Central memory CD8-positive, alpha-beta T cell (primary cell): ENCODE measurements at regions not wholly inside any gene's neighbourhood (a gene's known extent, or its start where the extent isn't known, plus 50 kb on each side); places are given as distances from the start of the nearest gene placed in this dataset.
A peak's percentile ranks its signal among the peaks of the same experiment; 100 is the strongest.

ENCODE experiments used
- ATAC-seq: fragments of 150-1000 bp; cut with Tn5 transposase; replicated peaks from 2 replicates; pipeline ENCODE4 v1.10.0; 2022; ENCODE audit warnings: mild to moderate bottlenecking, moderate FRiP score, moderate number of reproducible peaks; ENCODE audit not compliant: poor library complexity, severe bottlenecking; ENCODE audit errors: extremely low read depth
- DNase-seq, 2 donors: peaks; one replicate each; pipeline ENCODE4 v3.0.0; 2021; ENCODE audit warnings: low spot score in 2 of 2
- H3K27ac Mint-ChIP-seq: one replicate; pipeline ENCODE4 v1.8.0; 2022; ENCODE audit warnings: low read depth, mild to moderate bottlenecking, moderate library complexity, mixed read lengths
- H3K27me3 Mint-ChIP-seq: one replicate; pipeline ENCODE4 v1.8.0; 2022; ENCODE audit warnings: mixed read lengths
- H3K36me3 Mint-ChIP-seq: one replicate; pipeline ENCODE4 v1.8.0; 2022; ENCODE audit warnings: mild to moderate bottlenecking, moderate library complexity, mixed read lengths; ENCODE audit not compliant: insufficient read depth
- H3K4me1 Mint-ChIP-seq: one replicate; pipeline ENCODE4 v1.8.0; 2022; ENCODE audit warnings: mixed read lengths
- H3K4me3 Mint-ChIP-seq: one replicate; pipeline ENCODE4 v1.8.0; 2022; ENCODE audit warnings: mild to moderate bottlenecking, moderate library complexity, mixed read lengths
- H3K9me3 Mint-ChIP-seq: one replicate; pipeline ENCODE4 v1.8.0; 2022; ENCODE audit warnings: mixed read lengths

DNA sequence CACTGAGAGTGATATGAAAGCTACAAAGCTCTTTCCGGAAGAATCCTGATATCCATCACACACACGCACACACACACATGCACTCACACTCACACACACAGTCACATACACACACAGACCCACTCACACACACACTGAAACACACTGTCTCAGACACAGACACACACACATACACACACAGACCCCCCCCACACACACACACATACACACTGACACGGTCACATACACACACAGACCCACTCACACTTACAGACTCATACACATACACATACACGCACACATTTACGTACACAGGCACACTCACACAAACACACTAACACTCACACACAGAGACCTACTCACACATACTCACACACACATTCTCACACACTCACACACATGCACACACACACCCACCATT is 58.6 kb downstream of the LIG4 start:
- no peak for ATAC-seq
- H3K27me3 Mint-ChIP-seq = peaks cover 11% of the 10 kb centered on the region

DNA sequence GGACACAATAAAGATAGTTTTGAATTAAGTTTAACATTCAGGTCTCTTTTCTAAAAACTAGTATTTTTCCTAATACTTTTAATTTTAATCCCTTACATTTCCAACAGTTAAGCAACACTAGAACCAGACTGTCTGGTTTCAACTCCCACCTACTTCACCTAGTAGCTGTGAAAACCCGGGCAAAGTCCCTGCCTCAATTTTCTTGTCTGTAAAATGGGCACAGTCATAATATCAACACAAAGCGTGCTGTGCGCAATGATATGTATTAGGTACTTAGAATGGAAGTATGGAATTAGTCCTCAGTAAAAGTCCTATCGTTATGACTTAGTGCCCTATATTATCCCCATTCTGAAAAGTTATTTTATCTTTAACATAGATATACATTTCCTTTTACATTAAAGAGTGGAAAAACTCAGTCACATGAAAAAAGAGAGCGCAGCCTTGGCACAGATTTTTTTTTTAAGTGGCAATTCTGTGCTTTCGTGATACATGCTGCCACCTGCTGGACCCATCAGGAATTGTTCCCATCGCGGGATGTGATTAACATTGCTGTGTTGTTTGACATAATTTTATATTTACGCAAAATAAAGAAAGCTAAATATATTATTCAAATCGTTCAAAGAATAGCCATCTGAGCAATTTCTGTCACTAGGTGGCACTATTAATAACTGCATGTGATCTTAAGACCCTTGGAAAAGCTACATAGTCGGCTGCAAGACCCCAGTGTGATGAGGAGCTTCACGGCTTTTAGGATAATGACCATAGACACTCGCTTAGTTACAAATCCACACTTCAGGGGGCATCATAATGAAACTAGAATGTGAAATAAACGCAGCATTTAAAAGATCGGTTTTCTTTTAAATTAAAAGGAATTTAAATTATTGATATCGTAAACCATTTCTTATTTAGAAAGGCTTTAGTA is 59.9 kb downstream of the LIG4 start:
- Mint-ChIP-seq H3K27me3 (peaks cover 19% of the 10 kb centered on the region), H3K4me3 (no peak overlapping the region), H3K9me3 (no peaks in the 10 kb centered on the region), H3K27ac (no peak overlapping the region), H3K4me1 (no peaks in the 10 kb centered on the region), H3K36me3 (no peaks in the 10 kb centered on the region)
- ATAC-seq (no peak), DNase-seq (peak in 1 of 2 donors; percentile 20)

More for the DNA sequence above, 58.6 kb downstream of the LIG4 start:
- Mint-ChIP-seq H3K4me1 (no peaks in the 10 kb centered on the region), H3K9me3 (no peaks in the 10 kb centered on the region), H3K27ac (no peak overlapping the region), H3K4me3 (no peak overlapping the region), H3K36me3 (no peaks in the 10 kb centered on the region)
- no peak for DNase-seq

DNA sequence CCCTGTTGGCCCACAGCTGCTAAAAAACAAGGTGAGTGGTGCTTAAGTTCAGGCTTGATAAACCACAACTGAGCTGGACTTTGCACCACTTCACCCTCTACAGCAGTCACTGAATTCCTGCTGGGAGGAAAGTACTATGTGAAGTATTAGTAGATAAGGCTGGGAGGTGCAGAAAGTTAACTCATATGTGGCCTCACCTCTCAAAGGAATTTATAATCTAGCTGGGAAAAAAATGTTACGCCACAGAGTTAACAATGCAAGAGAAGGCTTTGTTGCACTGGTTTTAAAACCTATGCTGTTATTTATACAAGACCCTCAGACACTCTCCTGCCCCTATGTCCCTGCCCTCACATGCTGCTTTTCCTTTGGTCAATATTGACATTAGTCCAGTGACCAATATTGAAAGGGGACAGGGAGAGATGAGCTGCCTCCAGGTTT is 60.9 kb downstream of the LIG4 start:
- no peaks in the 10 kb centered on the region for H3K4me1 Mint-ChIP-seq
- H3K4me3 Mint-ChIP-seq = no peak overlapping the region
- DNase-seq (no peak), ATAC-seq (no peak)
- H3K36me3 Mint-ChIP-seq = no peaks in the 10 kb centered on the region
- peaks cover 22% of the 10 kb centered on the region for H3K27me3 Mint-ChIP-seq
- no peak overlapping the region for H3K27ac Mint-ChIP-seq
- no peaks in the 10 kb centered on the region for H3K9me3 Mint-ChIP-seq

GRCh38 chr13:108146642-108147041 is 68.7 kb downstream of the LIG4 start:
- H3K27ac Mint-ChIP-seq = no peak overlapping the region
- H3K27me3 Mint-ChIP-seq = peaks cover 19% of the 10 kb centered on the region
- no peaks in the 10 kb centered on the region for H3K36me3 Mint-ChIP-seq
- DNase-seq = no peak
- ATAC-seq = no peak
- peaks cover 8% of the 10 kb centered on the region for H3K9me3 Mint-ChIP-seq
- H3K4me1 Mint-ChIP-seq = no peaks in the 10 kb centered on the region
- no peak overlapping the region for H3K4me3 Mint-ChIP-seq

DNA sequence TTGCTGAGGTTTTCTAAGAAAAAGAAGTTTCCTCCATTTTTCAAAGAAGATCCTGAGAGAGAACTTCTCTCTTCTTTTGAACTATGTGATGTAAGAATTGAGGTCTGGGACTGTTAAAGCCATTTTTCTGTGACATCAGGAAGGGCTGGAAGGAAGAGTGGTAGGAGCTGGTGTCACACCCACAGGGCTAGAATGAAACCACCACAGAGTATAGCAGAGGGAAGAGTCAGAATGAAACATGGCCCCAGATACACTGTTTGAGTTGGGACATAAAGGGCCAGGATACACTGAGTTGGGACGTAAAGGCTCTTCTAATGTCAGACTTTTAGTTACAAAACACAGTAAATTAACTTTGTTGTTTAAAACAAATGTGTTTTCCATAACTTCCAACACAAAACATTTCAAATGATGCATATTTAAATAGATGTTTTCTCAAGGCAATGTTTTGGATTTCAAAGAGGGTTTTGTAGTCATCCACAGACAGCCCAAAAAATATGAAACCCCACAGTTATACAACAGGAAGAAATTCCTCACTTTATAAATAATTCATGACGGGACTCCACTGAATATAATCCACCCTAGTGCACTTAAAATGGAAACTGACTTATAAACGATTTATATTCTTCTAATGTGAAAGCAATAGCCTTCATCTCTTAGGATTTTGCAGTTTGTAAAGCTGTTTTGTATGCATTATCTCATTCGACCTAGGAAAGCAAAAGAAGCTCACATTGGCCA is 72.5 kb downstream of the LIG4 start:
- ATAC-seq (no peak), DNase-seq (no peak)
- H3K27ac Mint-ChIP-seq = no peak overlapping the region
- peaks cover 6% of the 10 kb centered on the region for H3K9me3 Mint-ChIP-seq
- H3K36me3 Mint-ChIP-seq = no peaks in the 10 kb centered on the region
- no peaks in the 10 kb centered on the region for H3K4me1 Mint-ChIP-seq
- H3K27me3 Mint-ChIP-seq = peaks cover 11% of the 10 kb centered on the region
- no peak overlapping the region for H3K4me3 Mint-ChIP-seq

DNA sequence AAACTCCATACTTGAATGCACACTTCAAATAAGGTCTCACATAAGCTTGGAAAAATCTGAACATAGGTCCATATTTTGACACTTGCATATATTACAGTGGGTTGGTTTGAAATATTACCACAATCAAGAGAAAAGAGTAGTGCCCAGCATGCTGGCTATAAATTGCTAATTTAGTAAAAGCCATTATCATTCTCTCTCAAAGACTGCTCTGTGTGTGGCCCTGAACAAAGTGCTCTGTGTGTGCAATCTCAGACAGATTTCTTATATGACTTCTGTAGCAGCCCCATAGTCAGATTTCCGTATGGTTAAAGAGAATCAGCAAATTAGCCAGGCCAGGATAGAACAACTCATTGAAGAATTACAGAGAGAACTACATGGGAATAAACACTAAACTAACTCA is 78.2 kb downstream of the LIG4 start:
- no peak for DNase-seq

DNA sequence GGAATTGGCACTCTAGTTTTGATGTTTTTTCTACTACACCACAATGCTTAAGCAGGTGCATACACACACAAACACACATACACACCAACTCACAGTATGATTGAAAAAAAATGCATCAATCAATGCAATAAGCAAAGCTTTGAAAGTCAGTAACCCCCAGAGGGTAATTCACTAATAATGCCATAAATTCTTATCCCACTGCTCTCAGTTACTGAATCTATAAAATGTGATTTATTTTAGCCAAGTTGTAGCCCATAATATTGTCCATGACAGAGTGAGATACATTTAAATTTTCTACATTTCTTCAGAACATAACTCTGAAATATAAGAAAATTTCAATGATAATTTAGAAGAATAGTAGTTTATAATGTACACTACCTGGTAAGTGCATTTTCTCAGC is 87.9 kb downstream of the LIG4 start:
- no peaks in the 10 kb centered on the region for H3K36me3 Mint-ChIP-seq
- H3K4me1 Mint-ChIP-seq = no peaks in the 10 kb centered on the region
- peaks cover 10% of the 10 kb centered on the region for H3K27me3 Mint-ChIP-seq
- no peak for ATAC-seq
- H3K9me3 Mint-ChIP-seq = peaks cover 4% of the 10 kb centered on the region
- no peak for DNase-seq
- no peak overlapping the region for H3K27ac Mint-ChIP-seq
- no peak overlapping the region for H3K4me3 Mint-ChIP-seq

More for the DNA sequence above, 78.2 kb downstream of the LIG4 start:
- H3K4me1 Mint-ChIP-seq = no peaks in the 10 kb centered on the region
- ATAC-seq = no peak
- no peaks in the 10 kb centered on the region for H3K36me3 Mint-ChIP-seq
- H3K27ac Mint-ChIP-seq = no peak overlapping the region
- H3K9me3 Mint-ChIP-seq = no peaks in the 10 kb centered on the region
- H3K27me3 Mint-ChIP-seq = peaks cover 11% of the 10 kb centered on the region
- no peak overlapping the region for H3K4me3 Mint-ChIP-seq

GRCh38 chr13:108126056-108126455 is 89.3 kb downstream of the LIG4 start:
- Mint-ChIP-seq H3K27me3 (peaks cover 10% of the 10 kb centered on the region), H3K27ac (no peak overlapping the region), H3K9me3 (peaks cover 4% of the 10 kb centered on the region), H3K4me1 (no peaks in the 10 kb centered on the region), H3K36me3 (no peaks in the 10 kb centered on the region), H3K4me3 (no peak overlapping the region)
- no peak for DNase-seq
- no peak for ATAC-seq

- ATAC-seq (no peak), DNase-seq (no peak)
- Mint-ChIP-seq H3K27me3 (no peaks in the 10 kb centered on the region), H3K9me3 (no peaks in the 10 kb centered on the region), H3K27ac (no peak overlapping the region), H3K36me3 (no peaks in the 10 kb centered on the region), H3K4me1 (no peaks in the 10 kb centered on the region), H3K4me3 (no peak overlapping the region)
Measured at GRCh38 chr13:108121406-108121805, 93.9 kb downstream of the LIG4 start.

DNA sequence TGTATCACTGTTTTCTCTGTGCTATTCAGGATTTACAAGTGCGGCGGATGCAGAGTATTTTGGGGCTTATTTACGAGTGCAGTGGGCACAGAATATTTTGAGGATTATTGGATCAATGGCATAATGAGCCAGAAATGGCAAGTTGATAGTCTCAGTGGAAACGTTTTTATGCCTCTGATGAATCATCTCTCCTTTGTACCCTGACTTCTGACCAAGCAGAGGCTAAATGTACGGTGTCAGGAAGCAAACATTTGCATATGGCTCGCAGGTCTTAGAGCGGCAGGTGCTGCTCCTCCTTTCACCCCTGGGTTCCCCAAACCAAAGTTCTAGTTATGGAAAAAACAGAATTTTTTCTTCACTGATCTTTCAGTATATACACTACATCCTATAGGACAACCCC is 94.5 kb downstream of the LIG4 start:
- Mint-ChIP-seq H3K4me1 (no peaks in the 10 kb centered on the region), H3K27ac (no peak overlapping the region), H3K9me3 (no peaks in the 10 kb centered on the region), H3K27me3 (no peaks in the 10 kb centered on the region), H3K4me3 (no peak overlapping the region), H3K36me3 (no peaks in the 10 kb centered on the region)
- no peak for ATAC-seq
- DNase-seq = no peak

DNA sequence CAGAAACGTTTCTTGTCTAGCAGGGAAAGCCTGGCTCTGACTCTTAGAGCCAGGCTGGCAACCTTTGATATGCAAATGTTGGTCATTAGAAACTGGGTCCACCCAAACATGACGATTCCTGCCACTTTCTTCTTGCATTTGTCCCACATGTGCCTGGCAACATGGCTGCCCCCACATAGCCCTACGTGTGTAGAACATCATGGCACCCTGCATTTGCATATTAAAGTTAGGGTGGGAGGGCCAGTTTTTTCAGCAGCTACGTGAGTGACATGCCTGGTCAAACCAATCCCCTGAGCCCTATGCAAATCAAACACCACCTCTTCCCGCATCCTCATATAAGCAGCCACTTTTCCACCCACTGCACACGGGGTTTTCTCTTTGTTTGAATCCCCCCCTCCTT is 95.0 kb downstream of the LIG4 start:
- Mint-ChIP-seq H3K9me3 (peaks cover 2% of the 10 kb centered on the region), H3K27ac (no peak overlapping the region), H3K4me3 (no peak overlapping the region), H3K36me3 (no peaks in the 10 kb centered on the region), H3K27me3 (no peaks in the 10 kb centered on the region), H3K4me1 (no peaks in the 10 kb centered on the region)
- ATAC-seq (no peak), DNase-seq (no peak)

- no peak for ATAC-seq
- H3K36me3 Mint-ChIP-seq = no peaks in the 10 kb centered on the region
- no peak for DNase-seq
- no peaks in the 10 kb centered on the region for H3K4me1 Mint-ChIP-seq
- peaks cover 6% of the 10 kb centered on the region for H3K9me3 Mint-ChIP-seq
- H3K4me3 Mint-ChIP-seq = no peak overlapping the region
- no peaks in the 10 kb centered on the region for H3K27me3 Mint-ChIP-seq
- no peak overlapping the region for H3K27ac Mint-ChIP-seq
Measured at GRCh38 chr13:108115738-108116137, 99.6 kb downstream of the LIG4 start.

- peaks cover 6% of the 10 kb centered on the region for H3K9me3 Mint-ChIP-seq
- H3K27me3 Mint-ChIP-seq = no peaks in the 10 kb centered on the region
- H3K4me3 Mint-ChIP-seq = no peak overlapping the region
- H3K36me3 Mint-ChIP-seq = no peaks in the 10 kb centered on the region
- no peak overlapping the region for H3K27ac Mint-ChIP-seq
- ATAC-seq = no peak
- no peak for DNase-seq
- H3K4me1 Mint-ChIP-seq = no peaks in the 10 kb centered on the region
Measured at GRCh38 chr13:108113407-108113806, 101.9 kb downstream of the LIG4 start.
